H9 (cell line): ENCODE measurements at regions not wholly inside any gene's neighbourhood (a gene's known extent, or its start where the extent isn't known, plus 50 kb on each side); places are given as distances from the start of the nearest gene placed in this dataset.

Source experiments
- DNase-seq: peaks from one replicate; pipeline ENCODE4 v3.0.0-alpha.2; 2017
- H2AFZ ChIP-seq: one replicate; pipeline ENCODE4 v1.6.1; 2013; ENCODE audit warnings: mild to moderate bottlenecking, low read length, control low read depth, moderate library complexity
- H2AK5ac ChIP-seq: 2 replicates; pipeline ENCODE4 v1.6.1; 2013; ENCODE audit warnings: low read length, control low read depth, mixed read lengths; ENCODE audit not compliant: insufficient read length
- H2BK120ac ChIP-seq: one replicate; pipeline ENCODE4 v1.6.1; 2013; ENCODE audit warnings: low read depth, mild to moderate bottlenecking, low read length, control low read depth, inconsistent platforms; ENCODE audit not compliant: poor library complexity, severe bottlenecking
- H2BK12ac ChIP-seq: 2 replicates; pipeline ENCODE4 v1.6.1; 2013; ENCODE audit warnings: low read length, control low read depth, mixed read lengths, low read depth; ENCODE audit not compliant: insufficient read length
- H2BK15ac ChIP-seq: 2 replicates; pipeline ENCODE4 v1.6.1; 2013; ENCODE audit warnings: low read depth, low read length, control low read depth
- H2BK20ac ChIP-seq: one replicate; pipeline ENCODE4 v1.6.1; 2013; ENCODE audit warnings: low read depth, mild to moderate bottlenecking, low read length, control low read depth, inconsistent platforms; ENCODE audit not compliant: poor library complexity, severe bottlenecking
- H2BK5ac ChIP-seq: 2 replicates; pipeline ENCODE4 v1.6.1; 2013; ENCODE audit warnings: low read length, control low read depth, mixed read lengths; ENCODE audit not compliant: insufficient read length
- H3K14ac ChIP-seq: 2 replicates; pipeline ENCODE4 v1.6.1; 2013; ENCODE audit warnings: low read length, control low read depth; ENCODE audit not compliant: insufficient read depth
- H3K18ac ChIP-seq: 2 replicates; pipeline ENCODE4 v1.6.1; 2013; ENCODE audit warnings: low read depth, mild to moderate bottlenecking, mixed read lengths, low read length, control low read depth; ENCODE audit not compliant: insufficient read length
- H3K23ac ChIP-seq: 2 replicates; pipeline ENCODE4 v1.6.1; 2013; ENCODE audit warnings: low read length, control low read depth, mixed read lengths, low read depth; ENCODE audit not compliant: insufficient read length
- H3K23me2 ChIP-seq: 2 replicates; pipeline ENCODE4 v1.6.1; 2013; ENCODE audit warnings: low read depth, mild to moderate bottlenecking, mixed read lengths, low read length, control low read depth; ENCODE audit not compliant: insufficient read length, poor library complexity, severe bottlenecking
- H3K27ac ChIP-seq: 2 replicates; pipeline ENCODE4 v1.5.1; 2013; ENCODE audit warnings: low read length, control low read depth, mixed read lengths, low read depth; ENCODE audit not compliant: insufficient read length
- H3K27me3 ChIP-seq: 2 replicates; pipeline ENCODE4 v1.6.1; 2013; ENCODE audit warnings: low read length, control low read depth, inconsistent platforms; ENCODE audit not compliant: insufficient read depth
- H3K4ac ChIP-seq: 2 replicates; pipeline ENCODE4 v1.6.1; 2013; ENCODE audit warnings: low read depth, mild to moderate bottlenecking, control low read depth, inconsistent platforms, low read length, moderate library complexity
- H3K4me1 ChIP-seq: 2 replicates; pipeline ENCODE4 v1.6.1; 2013; ENCODE audit warnings: low read length, control low read depth, inconsistent platforms; ENCODE audit not compliant: insufficient read depth
- H3K4me2 ChIP-seq: 2 replicates; pipeline ENCODE4 v1.6.1; 2013; ENCODE audit warnings: low read length, control low read depth, mixed read lengths; ENCODE audit not compliant: insufficient read length, insufficient read depth
- H3K56ac ChIP-seq: 2 replicates; pipeline ENCODE4 v1.6.1; 2013; ENCODE audit warnings: low read depth, mild to moderate bottlenecking, mixed read lengths, low read length, control low read depth; ENCODE audit not compliant: insufficient read length
- H3K79me1 ChIP-seq: 2 replicates; pipeline ENCODE4 v1.6.1; 2013; ENCODE audit warnings: low read depth, mild to moderate bottlenecking, moderate library complexity, low read length, control low read depth, inconsistent platforms; ENCODE audit not compliant: insufficient read depth, poor library complexity, severe bottlenecking
- H3K79me2 ChIP-seq: 2 replicates; pipeline ENCODE4 v1.6.1; 2013; ENCODE audit warnings: low read length, control low read depth, inconsistent platforms; ENCODE audit not compliant: insufficient read depth
- H3K9ac ChIP-seq: 2 replicates; pipeline ENCODE4 v1.6.1; 2013; ENCODE audit warnings: low read length, control low read depth, mixed read lengths; ENCODE audit not compliant: insufficient read length; ENCODE audit errors: extremely low read depth
- H3K9me3 ChIP-seq: one replicate; pipeline ENCODE4 v1.6.1; 2013; ENCODE audit warnings: low read depth, low read length, inconsistent platforms; ENCODE audit not compliant: control insufficient read depth
- H3T11ph ChIP-seq: one replicate; pipeline ENCODE4 v1.6.1; 2013; ENCODE audit warnings: mild to moderate bottlenecking, low read length, control low read depth, inconsistent platforms
- H4K20me1 ChIP-seq: one replicate; pipeline ENCODE4 v1.6.1; 2013; ENCODE audit not compliant: control insufficient read depth, insufficient read length, insufficient read depth
- H4K5ac ChIP-seq: 2 replicates; pipeline ENCODE4 v1.6.1; 2013; ENCODE audit warnings: low read depth, mild to moderate bottlenecking, mixed read lengths, low read length, control low read depth; ENCODE audit not compliant: insufficient read length
- H4K8ac ChIP-seq: replicated peaks from 2 replicates; pipeline ENCODE4 v1.6.1; 2013; ENCODE audit warnings: low read length, control low read depth, mixed read lengths, low read depth; ENCODE audit not compliant: insufficient read length
- H4K91ac ChIP-seq: 2 replicates; pipeline ENCODE4 v1.6.1; 2013; ENCODE audit warnings: low read depth, mild to moderate bottlenecking, moderate library complexity, mixed read lengths, low read length, control low read depth; ENCODE audit not compliant: insufficient read length
- H3K27ac Mint-ChIP-seq, 3 experiments: 2 replicates in 2 of 3; 3 replicates in 1 of 3; pipeline ENCODE4 v1.8.0; 2020 to 2021; ENCODE audit warnings: mixed read lengths in 3 of 3, mild to moderate bottlenecking in 1 of 3, moderate library complexity in 1 of 3
- H3K27me3 Mint-ChIP-seq: 2 replicates; pipeline ENCODE4 v1.8.0; 2021; ENCODE audit warnings: low read depth, mild to moderate bottlenecking, moderate library complexity, mixed read lengths
- H3K36me3 Mint-ChIP-seq, 3 experiments: 2 replicates in 2 of 3; 3 replicates in 1 of 3; pipeline ENCODE4 v1.8.0; 2020 to 2021; ENCODE audit warnings: low read depth in 3 of 3, mixed read lengths in 3 of 3; ENCODE audit not compliant: insufficient read depth in 1 of 3
- H3K4me1 Mint-ChIP-seq, 2 experiments: 2 replicates each; pipeline ENCODE4 v1.8.0; 2020; ENCODE audit warnings: mixed read lengths in 2 of 2
- H3K4me3 Mint-ChIP-seq, 2 experiments: 2 replicates in 1 of 2; 3 replicates in 1 of 2; pipeline ENCODE4 v1.8.0; 2020 to 2021; ENCODE audit warnings: mild to moderate bottlenecking in 2 of 2, mixed read lengths in 2 of 2, moderate library complexity in 1 of 2
- H3K9me3 Mint-ChIP-seq, 2 experiments: 2 replicates in 1 of 2; 3 replicates in 1 of 2; pipeline ENCODE4 v1.8.0; 2020; ENCODE audit warnings: mild to moderate bottlenecking in 2 of 2, mixed read lengths in 2 of 2, moderate library complexity in 1 of 2
- WGBS: extraction: QIAGEN DNeasy Blood & Tissue Kit; methylation state at CpG from one replicate; pipeline ENCODE4 v1.1.7; 2013; ENCODE audit warnings: missing lambda C conversion rate, low lambda C conversion rate, mixed read lengths; ENCODE audit not compliant: insufficient read length; ENCODE audit errors: extremely low coverage; 5-methylcytosine and 5-hydroxymethylcytosine counted together
- TF ChIP-seq, protein P1 (sequence below): fragments of 200-600 bp; sonication (generic); conservative IDR thresholded peaks from 3 replicates; pipeline ENCODE4 v1.8.0; 2021; ENCODE audit warnings: antibody characterized with exemption, mild to moderate bottlenecking

DNA sequence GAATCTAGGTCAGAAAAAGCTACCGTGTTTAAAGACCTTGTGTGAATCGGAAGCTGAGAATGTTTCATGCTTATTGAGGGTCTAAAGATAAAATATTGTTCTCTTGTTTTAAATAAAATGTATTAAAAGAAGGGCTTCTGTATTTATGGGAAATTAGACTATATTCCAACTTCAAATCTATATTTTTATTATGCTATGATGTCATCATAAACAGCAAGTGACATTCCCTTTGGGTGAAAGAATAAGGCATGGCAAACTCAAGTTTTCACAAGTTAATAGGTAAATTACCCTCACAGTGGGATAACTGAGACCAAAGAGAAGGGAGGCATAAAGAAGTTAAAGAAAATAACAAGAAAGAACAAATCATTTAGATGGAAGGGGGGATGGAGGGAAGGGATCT is 333.8 kb upstream of the NR5A2 start:
- no peak overlapping the region for H2BK12ac ChIP-seq
- H4K91ac ChIP-seq = no peak overlapping the region
- H3K9me3 Mint-ChIP-seq = no peaks in the 10 kb centered on the region; a peak in 1 of 5 replicates
- no peak overlapping the region for H4K8ac ChIP-seq
- no peaks in the 10 kb centered on the region for H3K9me3 ChIP-seq
- no peak overlapping the region for H3K27ac ChIP-seq
- H3K4me1 Mint-ChIP-seq = peaks cover 26 to 28% of the 10 kb centered on the region in 2 experiments
- H4K20me1 ChIP-seq = no peaks in the 10 kb centered on the region
- H3K4me1 ChIP-seq = peaks cover 9% of the 10 kb centered on the region
- H3K4ac ChIP-seq = no peak overlapping the region
- H3K23ac ChIP-seq = no peak overlapping the region
- WGBS = no CpG with 5 or more reads among the region's 2 CpGs
- H3K14ac ChIP-seq = no peak overlapping the region
- no peak overlapping the region for H2BK20ac ChIP-seq
- TF ChIP-seq, protein P1, sequence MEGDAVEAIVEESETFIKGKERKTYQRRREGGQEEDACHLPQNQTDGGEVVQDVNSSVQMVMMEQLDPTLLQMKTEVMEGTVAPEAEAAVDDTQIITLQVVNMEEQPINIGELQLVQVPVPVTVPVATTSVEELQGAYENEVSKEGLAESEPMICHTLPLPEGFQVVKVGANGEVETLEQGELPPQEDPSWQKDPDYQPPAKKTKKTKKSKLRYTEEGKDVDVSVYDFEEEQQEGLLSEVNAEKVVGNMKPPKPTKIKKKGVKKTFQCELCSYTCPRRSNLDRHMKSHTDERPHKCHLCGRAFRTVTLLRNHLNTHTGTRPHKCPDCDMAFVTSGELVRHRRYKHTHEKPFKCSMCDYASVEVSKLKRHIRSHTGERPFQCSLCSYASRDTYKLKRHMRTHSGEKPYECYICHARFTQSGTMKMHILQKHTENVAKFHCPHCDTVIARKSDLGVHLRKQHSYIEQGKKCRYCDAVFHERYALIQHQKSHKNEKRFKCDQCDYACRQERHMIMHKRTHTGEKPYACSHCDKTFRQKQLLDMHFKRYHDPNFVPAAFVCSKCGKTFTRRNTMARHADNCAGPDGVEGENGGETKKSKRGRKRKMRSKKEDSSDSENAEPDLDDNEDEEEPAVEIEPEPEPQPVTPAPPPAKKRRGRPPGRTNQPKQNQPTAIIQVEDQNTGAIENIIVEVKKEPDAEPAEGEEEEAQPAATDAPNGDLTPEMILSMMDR = no peak
- no peaks in the 10 kb centered on the region for H3K23me2 ChIP-seq
- DNase-seq = no peak
- no peak overlapping the region for H2AFZ ChIP-seq
- no peak overlapping the region for H3K4me2 ChIP-seq
- H3K9ac ChIP-seq = no peak overlapping the region
- no peak overlapping the region for H3T11ph ChIP-seq
- H3K4me3 Mint-ChIP-seq = no peak overlapping the region
- no peak overlapping the region for H3K18ac ChIP-seq
- H3K79me1 ChIP-seq = no peaks in the 10 kb centered on the region
- no peak overlapping the region for H2BK15ac ChIP-seq
- H3K79me2 ChIP-seq = no peaks in the 10 kb centered on the region
- no peaks in the 10 kb centered on the region for H3K36me3 Mint-ChIP-seq
- H3K27me3 Mint-ChIP-seq = no peaks in the 10 kb centered on the region
- no peak overlapping the region for H2BK120ac ChIP-seq
- H4K5ac ChIP-seq = no peak overlapping the region
- H2AK5ac ChIP-seq = no peak overlapping the region
- no peak overlapping the region for H3K56ac ChIP-seq
- H2BK5ac ChIP-seq = no peak overlapping the region
- no peaks in the 10 kb centered on the region for H3K27me3 ChIP-seq
- H3K27ac Mint-ChIP-seq = no peak overlapping the region
